OCI-LY7 (cell line): ENCODE measurements at regions not wholly inside any gene's neighbourhood (a gene's known extent, or its start where the extent isn't known, plus 50 kb on each side); places are given as distances from the start of the nearest gene placed in this dataset.

Source experiments
- BruUV-seq: library from RNA; stranded (reverse); fragments of 400-500 nt; replicated peaks from 2 replicates; lab custom pipeline; 2021; lab: Mats Ljungman, UMichigan
- CTCF ChIA-PET: fragments of 300-600 bp; sonication (Branson Sonifier 250); formaldehyde crosslinking; loops from one replicate; lab custom pipeline; 2022; ENCODE audit warnings: antibody characterized with exemption; ENCODE audit not compliant: unreplicated experiment; lab: Charles Lee
- POLR2A ChIA-PET: fragments of 300-600 bp; sonication (Branson Sonifier 250); formaldehyde crosslinking; loops from one replicate; lab custom pipeline; 2022; ENCODE audit warnings: antibody characterized with exemption; lab: Charles Lee
- DNase-seq: peaks from one replicate; pipeline ENCODE4 v3.0.0-alpha.2; 2015; ENCODE audit warnings: low spot score
- H2AFZ ChIP-seq: fragments of 200-600 bp; sonication (generic), shearing (Covaris generic); 2 replicates; pipeline ENCODE4 v1.6.1; 2014; ENCODE audit warnings: mild to moderate bottlenecking, antibody characterized with exemption, low read length, moderate library complexity
- H3K27ac ChIP-seq: fragments of 200-600 bp; sonication (generic); 2 replicates; pipeline ENCODE4 v1.5.1; 2014; ENCODE audit warnings: mixed run types, low read depth, mild to moderate bottlenecking, moderate library complexity, low read length, inconsistent platforms; ENCODE audit not compliant: poor library complexity, severe bottlenecking
- H3K36me3 ChIP-seq: fragments of 200-600 bp; sonication (generic); 2 replicates; pipeline ENCODE4 v1.6.1; 2014; ENCODE audit warnings: mild to moderate bottlenecking, antibody characterized with exemption, low read length, moderate library complexity, mixed read lengths; ENCODE audit not compliant: insufficient read depth
- H3K4me1 ChIP-seq: fragments of 200-600 bp; sonication (generic); 2 replicates; pipeline ENCODE4 v1.5.1; 2014; ENCODE audit warnings: mild to moderate bottlenecking, low read length; ENCODE audit not compliant: insufficient read depth, poor library complexity, severe bottlenecking
- H3K4me2 ChIP-seq: fragments of 200-600 bp; sonication (generic); 2 replicates; pipeline ENCODE4 v1.6.1; 2014; ENCODE audit warnings: mild to moderate bottlenecking, low read length
- H3K4me3 ChIP-seq: fragments of 200-600 bp; sonication (generic); 2 replicates; pipeline ENCODE4 v1.5.1; 2014; ENCODE audit warnings: mild to moderate bottlenecking, low read depth, low read length; ENCODE audit not compliant: poor library complexity, severe bottlenecking
- H3K79me2 ChIP-seq: fragments of 200-600 bp; sonication (generic); 2 replicates; pipeline ENCODE4 v1.6.1; 2016; ENCODE audit warnings: low read depth, mild to moderate bottlenecking, low read length, moderate library complexity, mixed read lengths; ENCODE audit not compliant: insufficient read depth
- H3K9me2 ChIP-seq: fragments of 200-600 bp; sonication (generic); 2 replicates; pipeline ENCODE4 v1.6.1; 2016; ENCODE audit warnings: mild to moderate bottlenecking, low read length, mixed read lengths; ENCODE audit not compliant: insufficient read depth
- H3K9me3 ChIP-seq: fragments of 200-600 bp; sonication (generic); 2 replicates; pipeline ENCODE4 v1.6.1; 2014; ENCODE audit warnings: mild to moderate bottlenecking, mixed run types, low read length, mixed read lengths
- H4K20me1 ChIP-seq: fragments of 200-600 bp; sonication (generic); 2 replicates; pipeline ENCODE4 v1.6.1; 2014; ENCODE audit warnings: mild to moderate bottlenecking, antibody characterized with exemption, low read length, moderate library complexity, mixed read lengths; ENCODE audit not compliant: insufficient read depth
- EZH2phosphoT487 ChIP-seq: fragments of 200-600 bp; sonication (generic); IDR thresholded peaks from 2 replicates; pipeline ENCODE4 v1.6.1; 2018; ENCODE audit warnings: low read depth, borderline replicate concordance, mild to moderate bottlenecking, mixed run types, antibody characterized with exemption, low read length, moderate library complexity, mixed read lengths
- intact Hi-C: fragments of 100-400 bp; cut with micrococcal nuclease; formaldehyde crosslinking; loops from one replicate; pipeline ENCODE4 v1.10.0; 2022; ENCODE audit not compliant: unreplicated experiment
- TF ChIP-seq, protein P1 (sequence below): fragments of 200-600 bp; sonication (generic); conservative IDR thresholded peaks from 2 replicates; pipeline ENCODE4 v1.5.1; 2014; ENCODE audit warnings: mild to moderate bottlenecking, antibody characterized with exemption, low read length, moderate library complexity, mixed read lengths

DNA sequence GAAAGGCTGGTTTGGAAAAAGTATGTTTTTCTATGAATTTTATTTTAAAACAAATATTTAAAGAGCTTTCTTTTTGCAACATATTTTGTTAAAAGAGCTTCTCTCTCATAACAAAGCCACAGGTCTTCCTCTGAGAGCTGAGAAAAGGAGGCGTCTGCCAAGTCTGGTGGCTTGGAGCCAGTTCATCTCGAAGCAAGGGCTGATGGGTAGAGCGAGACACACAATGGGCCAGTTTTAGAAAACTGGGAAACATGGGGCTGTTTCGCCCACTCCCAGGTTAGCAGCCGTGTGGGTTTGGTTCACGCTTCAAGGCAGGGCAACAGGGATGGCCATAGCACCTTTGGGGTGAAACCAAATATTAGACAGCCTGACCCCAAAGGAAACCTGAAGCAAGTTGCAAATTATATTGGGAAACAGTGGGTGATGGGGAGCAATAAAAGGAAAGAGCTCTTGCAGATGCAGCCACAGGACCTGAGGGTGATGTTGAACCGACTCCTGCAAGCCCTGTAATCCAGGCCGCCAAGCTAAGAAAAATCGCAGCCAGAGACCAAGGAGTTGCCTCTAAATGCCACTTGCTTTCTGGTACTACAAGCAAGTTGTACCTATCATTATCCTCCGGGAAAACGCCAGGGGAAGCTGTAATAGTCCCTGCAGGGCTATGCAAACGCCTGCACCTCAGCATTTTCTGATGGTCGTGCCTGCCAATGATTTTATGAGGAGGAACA, 88.4 kb upstream of the GALNT15 start:
- Histone ChIP-seq H3K27ac (no peak overlapping the region), H3K9me2 (no peaks in the 10 kb centered on the region), H3K79me2 (no peaks in the 10 kb centered on the region), H3K36me3 (no peaks in the 10 kb centered on the region), H3K4me3 (no peak overlapping the region), H4K20me1 (no peaks in the 10 kb centered on the region), H3K4me1 (no peaks in the 10 kb centered on the region), H3K4me2 (no peak overlapping the region), H2AFZ (no peak overlapping the region), H3K9me3 (no peaks in the 10 kb centered on the region)
- CTCF ChIA-PET: no interaction called here
- no peak for DNase-seq
- POLR2A ChIA-PET: interaction anchor here (0.6 to 0.7 kb wide), 2 partner anchors 70 to 454 kb away, joined by 3 read pairs; no protein-coding TSS in a partner anchor
- TF ChIP-seq, protein P1, sequence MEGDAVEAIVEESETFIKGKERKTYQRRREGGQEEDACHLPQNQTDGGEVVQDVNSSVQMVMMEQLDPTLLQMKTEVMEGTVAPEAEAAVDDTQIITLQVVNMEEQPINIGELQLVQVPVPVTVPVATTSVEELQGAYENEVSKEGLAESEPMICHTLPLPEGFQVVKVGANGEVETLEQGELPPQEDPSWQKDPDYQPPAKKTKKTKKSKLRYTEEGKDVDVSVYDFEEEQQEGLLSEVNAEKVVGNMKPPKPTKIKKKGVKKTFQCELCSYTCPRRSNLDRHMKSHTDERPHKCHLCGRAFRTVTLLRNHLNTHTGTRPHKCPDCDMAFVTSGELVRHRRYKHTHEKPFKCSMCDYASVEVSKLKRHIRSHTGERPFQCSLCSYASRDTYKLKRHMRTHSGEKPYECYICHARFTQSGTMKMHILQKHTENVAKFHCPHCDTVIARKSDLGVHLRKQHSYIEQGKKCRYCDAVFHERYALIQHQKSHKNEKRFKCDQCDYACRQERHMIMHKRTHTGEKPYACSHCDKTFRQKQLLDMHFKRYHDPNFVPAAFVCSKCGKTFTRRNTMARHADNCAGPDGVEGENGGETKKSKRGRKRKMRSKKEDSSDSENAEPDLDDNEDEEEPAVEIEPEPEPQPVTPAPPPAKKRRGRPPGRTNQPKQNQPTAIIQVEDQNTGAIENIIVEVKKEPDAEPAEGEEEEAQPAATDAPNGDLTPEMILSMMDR: no peak
- TF ChIP-seq EZH2phosphoT487: no peak
- intact Hi-C loops: no loop called here
- BruUV-seq: no TSS peak

DNA sequence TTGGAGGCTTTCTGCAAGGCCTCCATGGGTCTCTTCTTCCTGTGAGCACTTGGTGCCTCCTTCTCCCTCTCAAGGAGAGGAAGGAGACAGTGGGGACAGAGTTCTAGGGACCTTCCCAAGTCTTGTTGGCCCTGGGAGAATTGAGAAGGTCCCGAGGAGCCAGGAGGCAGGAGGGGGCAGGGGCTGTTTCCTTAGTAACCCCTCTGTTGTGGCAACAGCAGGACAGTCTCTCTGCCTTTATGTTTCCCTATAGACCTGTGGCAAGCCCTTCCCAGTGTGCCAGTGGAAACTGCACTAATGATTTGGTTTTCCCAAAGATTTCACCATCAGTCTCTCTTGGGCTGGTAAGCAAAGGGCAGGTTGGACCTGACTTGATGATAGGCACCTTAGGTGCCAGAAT, 87.8 kb upstream of the GALNT15 start:
- TF ChIP-seq, protein P1: no peak
- no peak for TF ChIP-seq EZH2phosphoT487
- BruUV-seq: no TSS peak
- Histone ChIP-seq H4K20me1 (no peaks in the 10 kb centered on the region), H2AFZ (no peak overlapping the region), H3K4me2 (no peak overlapping the region), H3K36me3 (no peaks in the 10 kb centered on the region), H3K4me3 (no peak overlapping the region), H3K9me2 (no peaks in the 10 kb centered on the region), H3K9me3 (no peaks in the 10 kb centered on the region), H3K27ac (no peak overlapping the region), H3K4me1 (no peaks in the 10 kb centered on the region), H3K79me2 (no peaks in the 10 kb centered on the region)
- CTCF ChIA-PET: no interaction called here
- intact Hi-C loops: no loop called here
- POLR2A ChIA-PET: interaction anchor here (0.6 kb wide), 1 partner anchor 442 kb away, joined by 4 read pairs; no protein-coding TSS in a partner anchor
- DNase-seq: no peak

DNA sequence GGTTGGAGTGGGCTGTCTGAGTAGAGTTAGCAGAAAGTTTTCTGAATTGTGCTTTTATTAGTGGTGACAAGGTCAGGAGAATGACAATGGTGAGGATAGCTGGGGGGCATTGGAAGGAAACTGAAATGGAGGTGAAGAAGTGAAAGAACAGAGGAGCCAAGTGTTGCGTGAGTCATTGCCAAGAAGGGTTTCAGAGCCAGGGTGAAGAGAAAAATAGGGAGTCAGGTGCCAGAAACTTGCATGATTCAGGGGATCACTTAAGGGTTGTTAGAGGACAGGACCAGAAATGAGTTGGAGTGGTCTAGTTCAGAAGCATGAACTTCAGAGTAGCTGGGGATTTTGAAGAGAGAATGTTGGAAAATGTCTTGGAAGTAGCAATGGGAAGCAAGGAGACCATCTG, 86.0 kb upstream of the GALNT15 start:
- POLR2A ChIA-PET: interaction anchor here (0.6 kb wide), 1 partner anchor 770 kb away, joined by 3 read pairs; no protein-coding TSS in a partner anchor
- no peaks in the 10 kb centered on the region for H3K4me1 ChIP-seq
- H2AFZ ChIP-seq: no peak overlapping the region
- no peaks in the 10 kb centered on the region for H3K36me3 ChIP-seq
- no peak overlapping the region for H3K27ac ChIP-seq
- TF ChIP-seq, protein P1: no peak
- TF ChIP-seq EZH2phosphoT487: no peak
- no peaks in the 10 kb centered on the region for H4K20me1 ChIP-seq
- no peak overlapping the region for H3K4me2 ChIP-seq
- CTCF ChIA-PET: no interaction called here
- BruUV-seq: no TSS peak
- intact Hi-C loops: no loop called here
- H3K9me2 ChIP-seq: no peaks in the 10 kb centered on the region
- no peaks in the 10 kb centered on the region for H3K9me3 ChIP-seq
- no peak for DNase-seq
- H3K4me3 ChIP-seq: no peak overlapping the region
- H3K79me2 ChIP-seq: no peaks in the 10 kb centered on the region
